NK-92 (cell line): ENCODE measurements at regions not wholly inside any gene's neighbourhood (a gene's known extent, or its start where the extent isn't known, plus 50 kb on each side); places are given as distances from the start of the nearest gene placed in this dataset.

Experiments
- DNase-seq: peaks from one replicate; lab custom pipeline; 2025; ENCODE audit not compliant: unreplicated experiment; lab: John Stamatoyannopoulos, UW

GRCh38 chr4:82042042-82042441 is 331.7 kb downstream of the HNRNPD start:
- DNase-seq = no peak

- no peak for DNase-seq
Observed at GRCh38 chr4:82038936-82039335, 334.9 kb downstream of the HNRNPD start.

GRCh38 chr4:82036181-82036580 is 337.6 kb downstream of the HNRNPD start:
- DNase-seq = no peak

DNA sequence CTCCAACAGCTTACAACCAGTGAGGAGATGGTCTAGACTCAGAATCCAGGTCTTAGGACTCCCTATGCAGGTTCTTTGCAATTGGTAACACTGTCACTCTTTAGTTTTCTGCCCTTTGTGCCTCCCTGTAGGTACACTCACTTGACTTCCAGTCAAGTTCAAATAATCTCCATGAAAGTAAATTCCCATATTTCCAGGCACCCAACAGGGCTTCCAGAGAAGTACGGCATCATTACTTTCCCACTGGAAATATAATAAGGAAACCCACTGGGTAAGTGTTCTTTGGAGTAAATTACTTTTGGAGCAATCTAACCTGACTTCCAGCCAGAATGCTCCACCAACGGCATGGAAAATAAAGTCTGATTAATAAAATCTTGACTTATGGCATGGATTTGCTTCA is 338.9 kb downstream of the HNRNPD start:
- no peak for DNase-seq

- DNase-seq = no peak
Observed at GRCh38 chr4:82033862-82034261, 339.9 kb downstream of the HNRNPD start.

DNA sequence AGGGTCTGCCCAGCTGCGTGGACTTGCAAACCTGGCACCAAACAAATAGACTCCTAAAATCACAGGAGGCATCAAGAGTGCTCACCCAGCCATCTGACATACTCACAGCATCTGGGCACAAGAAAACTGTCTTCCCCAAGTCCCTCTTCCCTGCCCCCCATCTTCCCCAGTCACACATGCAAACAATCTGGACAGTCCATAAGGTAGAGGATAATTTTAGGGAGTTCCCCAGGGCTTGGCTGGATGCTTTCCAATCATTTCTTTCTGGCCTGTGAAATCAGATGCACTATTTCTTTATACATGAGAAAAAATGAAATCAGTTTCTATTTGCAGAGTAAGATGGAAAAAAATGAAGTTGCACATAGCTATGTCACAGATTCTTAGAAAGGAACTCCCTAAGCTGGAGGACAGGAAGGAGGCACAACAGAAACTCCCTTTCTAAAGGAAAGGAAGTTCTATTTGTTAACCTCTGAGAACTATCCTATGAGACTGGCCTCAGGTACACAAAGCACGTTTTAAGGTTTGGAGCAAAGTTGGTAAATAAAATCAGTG is 342.3 kb downstream of the HNRNPD start:
- DNase-seq = no peak

- DNase-seq = no peak
Observed at GRCh38 chr4:82017680-82018079, 356.1 kb downstream of the HNRNPD start.

- DNase-seq = no peak
Observed at GRCh38 chr4:82005158-82005557, 368.6 kb downstream of the HNRNPD start.

GRCh38 chr4:81997313-81997712 is 376.5 kb downstream of the HNRNPD start:
- no peak for DNase-seq

DNA sequence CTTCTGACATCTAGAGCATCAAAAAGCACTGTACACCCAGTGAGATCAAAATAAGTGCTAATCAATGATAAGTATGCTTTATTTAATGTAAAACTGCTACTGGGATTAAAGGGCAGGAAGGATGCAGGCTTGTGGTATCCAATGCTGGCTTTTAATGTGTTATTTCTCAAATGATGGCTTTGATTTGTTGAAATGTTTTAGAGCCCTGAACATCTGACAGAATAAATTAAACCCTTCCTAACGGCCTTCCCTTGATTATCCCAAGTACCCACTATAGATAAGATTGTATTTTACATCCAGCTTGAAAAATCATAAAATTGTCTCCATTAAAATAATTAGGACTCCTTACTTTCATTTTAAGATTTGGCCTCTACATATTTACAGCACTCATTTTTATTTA is 382.9 kb downstream of the HNRNPD start:
- DNase-seq = no peak

GRCh38 chr4:81990211-81990610 is 383.6 kb downstream of the HNRNPD start:
- DNase-seq = no peak

DNA sequence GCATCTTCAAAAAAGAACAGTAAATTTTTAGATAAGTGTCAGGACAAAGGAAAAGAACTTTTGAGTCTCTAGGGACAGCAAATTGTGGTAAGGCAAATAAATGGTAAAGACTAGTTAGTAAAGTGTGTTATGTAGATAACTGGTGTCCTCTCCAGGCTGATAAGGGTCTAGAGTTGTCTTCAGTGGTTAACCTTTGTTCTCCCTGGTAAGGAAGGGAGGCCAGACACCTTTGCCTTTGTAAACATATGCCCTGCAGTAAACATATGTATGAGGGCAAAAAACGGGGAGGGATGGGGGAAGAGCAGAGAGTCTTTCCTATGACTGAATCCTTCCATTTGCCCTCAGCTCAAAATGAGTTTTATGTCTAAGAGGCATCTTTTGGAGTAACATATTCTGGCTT is 384.6 kb downstream of the HNRNPD start:
- no peak for DNase-seq

DNA sequence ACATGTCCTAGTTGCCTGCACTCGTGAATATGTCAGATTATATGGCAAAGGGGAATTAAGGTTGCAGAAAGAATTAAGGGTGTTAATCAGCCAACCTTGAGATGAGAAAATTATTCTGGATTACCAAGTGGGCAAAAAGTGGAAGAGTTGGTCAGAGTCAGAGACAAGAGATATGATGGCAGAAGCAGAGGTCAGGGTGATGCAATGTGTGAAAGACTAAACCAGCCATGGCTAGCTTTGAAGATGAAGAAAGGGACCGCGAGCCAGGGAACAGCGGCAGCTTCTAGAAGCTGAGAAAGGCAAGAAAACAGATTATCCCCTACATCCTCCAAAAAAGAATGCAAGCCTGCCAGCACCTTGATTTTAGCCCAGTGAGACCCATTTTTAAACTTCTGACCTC is 385.6 kb downstream of the HNRNPD start:
- no peak for DNase-seq

DNA sequence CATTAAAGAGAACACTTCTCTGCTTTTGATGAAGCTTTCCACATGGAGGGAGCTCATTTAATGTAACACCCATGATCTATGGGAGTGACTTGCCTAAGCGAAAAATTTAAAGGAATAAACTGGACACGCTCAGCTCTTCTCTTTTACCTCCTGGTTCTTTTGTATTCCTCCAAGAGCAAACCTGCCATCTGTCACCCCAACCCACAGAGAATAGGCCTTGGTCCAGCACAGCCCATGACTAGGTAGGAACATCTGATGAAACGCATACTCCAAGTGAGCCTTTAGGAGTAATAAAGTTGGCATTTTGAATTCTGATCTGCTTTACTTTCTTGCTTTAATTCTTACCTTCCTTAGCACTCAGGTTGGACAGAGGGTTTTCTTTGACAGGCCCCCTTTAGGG is 389.0 kb downstream of the HNRNPD start:
- DNase-seq = no peak

DNA sequence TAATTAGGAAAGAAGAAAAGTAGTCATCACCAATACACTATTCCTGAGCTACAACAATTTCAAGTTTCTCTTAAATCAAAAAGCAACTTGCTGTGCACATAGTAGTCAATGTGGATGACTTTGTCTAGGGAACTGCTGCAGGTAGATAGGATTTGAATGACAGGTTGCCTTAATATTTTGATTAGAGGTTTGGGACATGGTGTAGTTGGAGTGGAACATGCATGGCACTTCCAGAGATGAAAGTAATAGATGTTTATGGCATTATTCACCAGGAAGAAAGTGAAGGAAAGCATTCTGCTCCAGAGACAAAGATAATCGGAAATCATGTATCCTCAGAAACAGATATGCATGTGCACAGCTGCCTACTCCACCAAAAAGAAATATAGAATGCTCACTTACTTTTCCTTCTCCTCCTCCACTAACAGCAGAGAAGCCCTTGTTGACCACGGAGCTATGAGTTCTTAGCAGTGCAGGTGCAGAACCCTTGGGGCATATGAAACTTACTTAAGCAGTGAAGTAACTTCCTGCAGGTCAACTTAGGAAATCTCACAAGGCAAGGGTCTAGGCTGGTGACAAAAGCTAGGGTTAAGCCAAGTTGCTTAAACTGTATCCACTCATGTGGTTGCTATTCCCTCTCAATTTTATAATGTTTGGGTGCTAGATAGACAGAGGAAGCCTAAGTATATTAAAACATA is 390.8 kb downstream of the HNRNPD start:
- no peak for DNase-seq

DNA sequence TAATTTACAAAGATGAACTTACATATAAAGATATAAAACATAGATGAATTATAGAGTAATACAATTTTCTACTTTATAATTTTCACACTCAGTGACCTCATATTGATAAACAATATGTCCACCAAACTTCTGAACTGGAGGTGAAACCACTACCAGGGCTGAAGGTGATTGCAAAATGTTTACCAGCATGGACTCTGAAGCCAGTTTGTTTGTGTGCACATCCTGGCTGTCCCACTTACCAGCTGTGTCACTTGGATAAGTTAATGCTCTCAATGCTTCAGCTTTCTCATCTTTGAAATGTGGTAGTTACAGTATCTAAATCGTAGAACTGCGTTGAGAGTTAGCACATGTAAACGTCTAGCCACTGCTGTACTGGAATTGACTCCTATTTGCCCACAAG is 392.6 kb downstream of the HNRNPD start:
- no peak for DNase-seq

GRCh38 chr4:81974523-81974922 is 399.3 kb downstream of the HNRNPD start:
- no peak for DNase-seq

DNA sequence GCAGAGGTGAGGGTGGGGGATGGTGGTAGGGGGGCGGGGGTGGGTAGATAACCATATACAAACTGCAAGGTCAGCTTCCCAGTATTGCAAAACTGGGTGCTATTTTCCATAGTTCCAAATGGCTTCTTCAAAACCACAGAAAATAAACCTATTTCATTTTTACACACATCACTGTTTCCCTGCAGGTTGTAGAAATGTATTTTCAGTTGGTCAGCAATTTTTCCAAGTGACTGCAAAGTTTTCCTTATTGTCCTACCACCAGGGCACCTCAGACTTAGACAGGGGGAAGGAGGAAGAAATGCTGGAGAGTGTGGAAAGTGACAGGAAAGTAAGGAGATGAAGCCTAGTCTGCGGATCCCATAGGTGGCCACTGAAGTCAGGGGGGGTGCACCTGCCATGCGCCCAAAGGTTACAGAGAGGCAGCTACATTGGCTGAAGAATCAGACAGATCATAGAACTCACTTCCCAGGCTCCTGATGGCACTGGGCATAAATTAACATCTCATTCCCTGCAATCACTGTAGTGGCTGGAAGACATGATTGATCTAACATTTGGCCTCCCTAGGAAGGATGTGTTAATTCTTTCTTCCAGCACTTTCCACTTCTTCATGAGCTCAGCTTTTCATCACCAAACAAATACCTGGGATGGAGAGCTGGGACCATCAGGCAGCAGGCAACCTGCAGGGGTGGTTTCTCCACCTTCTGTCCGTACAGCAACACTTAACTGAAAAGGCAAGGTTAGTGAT is 402.0 kb downstream of the HNRNPD start:
- no peak for DNase-seq

DNA sequence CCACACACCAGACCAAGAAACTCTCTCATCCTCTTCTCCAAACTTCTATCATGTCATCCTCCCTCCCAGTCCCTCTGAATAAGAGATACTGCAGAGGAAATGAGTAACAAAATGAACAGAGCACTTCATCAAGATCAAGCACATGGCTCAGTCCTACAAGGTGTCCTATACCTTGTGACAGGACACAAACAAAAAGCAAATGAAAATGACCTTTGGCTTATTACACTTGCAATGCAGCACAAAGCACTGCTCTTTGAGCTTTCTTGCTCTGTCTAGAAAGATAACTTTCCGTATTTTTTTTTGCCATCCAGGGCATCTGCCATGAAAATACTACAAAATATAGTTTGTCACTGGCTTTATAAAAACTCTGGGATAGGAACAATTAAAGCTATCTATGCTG is 402.7 kb downstream of the HNRNPD start:
- DNase-seq = no peak

DNA sequence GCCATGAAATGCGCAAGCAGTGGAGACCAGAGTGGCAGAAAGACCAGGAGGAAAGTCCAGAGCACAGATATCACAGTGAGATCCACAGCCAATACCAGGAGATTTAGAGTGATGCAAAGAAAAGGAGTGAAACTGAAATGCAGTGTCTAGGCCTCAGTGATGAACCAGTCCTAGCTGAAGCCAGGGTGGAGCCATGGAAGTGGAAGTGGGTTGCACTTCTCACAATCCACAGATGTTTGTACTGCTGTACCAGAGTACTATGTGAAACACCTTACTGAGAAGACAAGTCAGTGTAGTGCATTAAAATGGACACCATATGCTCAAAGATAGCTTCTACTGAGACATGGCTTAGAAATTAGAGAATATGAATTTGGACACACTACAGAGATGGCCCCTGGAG is 403.3 kb downstream of the HNRNPD start:
- DNase-seq = no peak

- no peak for DNase-seq
Observed at GRCh38 chr4:81966676-81967075, 407.1 kb downstream of the HNRNPD start.

DNA sequence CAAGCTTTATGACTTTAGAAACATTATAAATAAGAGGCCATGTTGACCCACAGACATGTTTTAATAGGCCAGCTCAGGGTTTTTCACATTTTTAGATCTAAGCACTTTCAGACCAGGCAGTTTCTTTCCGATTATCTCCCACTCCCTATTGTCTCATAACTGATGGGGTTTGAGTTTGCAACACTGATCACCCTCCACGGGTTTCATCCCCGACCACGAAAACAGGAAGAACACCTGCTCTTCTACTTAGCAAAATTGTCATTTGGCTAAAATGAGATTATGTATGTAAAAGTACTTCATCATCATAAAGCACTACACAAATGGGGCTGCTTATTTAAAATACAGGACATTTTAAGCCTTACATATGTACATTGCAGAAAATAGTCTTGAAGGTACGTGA is 407.9 kb downstream of the HNRNPD start:
- DNase-seq = no peak

GRCh38 chr4:81965454-81965853 is 408.3 kb downstream of the HNRNPD start:
- DNase-seq = no peak
